H9 (cell line): ENCODE measurements at regions not wholly inside any gene's neighbourhood (a gene's known extent, or its start where the extent isn't known, plus 50 kb on each side); places are given as distances from the start of the nearest gene placed in this dataset.

Source experiments
- DNase-seq: peaks from one replicate; pipeline ENCODE4 v3.0.0-alpha.2; 2017
- H2AFZ ChIP-seq: one replicate; pipeline ENCODE4 v1.6.1; 2013; ENCODE audit warnings: mild to moderate bottlenecking, low read length, control low read depth, moderate library complexity
- H2AK5ac ChIP-seq: 2 replicates; pipeline ENCODE4 v1.6.1; 2013; ENCODE audit warnings: low read length, control low read depth, mixed read lengths; ENCODE audit not compliant: insufficient read length
- H2BK120ac ChIP-seq: one replicate; pipeline ENCODE4 v1.6.1; 2013; ENCODE audit warnings: low read depth, mild to moderate bottlenecking, low read length, control low read depth, inconsistent platforms; ENCODE audit not compliant: poor library complexity, severe bottlenecking
- H2BK12ac ChIP-seq: 2 replicates; pipeline ENCODE4 v1.6.1; 2013; ENCODE audit warnings: low read length, control low read depth, mixed read lengths, low read depth; ENCODE audit not compliant: insufficient read length
- H2BK15ac ChIP-seq: 2 replicates; pipeline ENCODE4 v1.6.1; 2013; ENCODE audit warnings: low read depth, low read length, control low read depth
- H2BK20ac ChIP-seq: one replicate; pipeline ENCODE4 v1.6.1; 2013; ENCODE audit warnings: low read depth, mild to moderate bottlenecking, low read length, control low read depth, inconsistent platforms; ENCODE audit not compliant: poor library complexity, severe bottlenecking
- H2BK5ac ChIP-seq: 2 replicates; pipeline ENCODE4 v1.6.1; 2013; ENCODE audit warnings: low read length, control low read depth, mixed read lengths; ENCODE audit not compliant: insufficient read length
- H3K14ac ChIP-seq: 2 replicates; pipeline ENCODE4 v1.6.1; 2013; ENCODE audit warnings: low read length, control low read depth; ENCODE audit not compliant: insufficient read depth
- H3K18ac ChIP-seq: 2 replicates; pipeline ENCODE4 v1.6.1; 2013; ENCODE audit warnings: low read depth, mild to moderate bottlenecking, mixed read lengths, low read length, control low read depth; ENCODE audit not compliant: insufficient read length
- H3K23ac ChIP-seq: 2 replicates; pipeline ENCODE4 v1.6.1; 2013; ENCODE audit warnings: low read length, control low read depth, mixed read lengths, low read depth; ENCODE audit not compliant: insufficient read length
- H3K23me2 ChIP-seq: 2 replicates; pipeline ENCODE4 v1.6.1; 2013; ENCODE audit warnings: low read depth, mild to moderate bottlenecking, mixed read lengths, low read length, control low read depth; ENCODE audit not compliant: insufficient read length, poor library complexity, severe bottlenecking
- H3K27ac ChIP-seq: 2 replicates; pipeline ENCODE4 v1.5.1; 2013; ENCODE audit warnings: low read length, control low read depth, mixed read lengths, low read depth; ENCODE audit not compliant: insufficient read length
- H3K27me3 ChIP-seq: 2 replicates; pipeline ENCODE4 v1.6.1; 2013; ENCODE audit warnings: low read length, control low read depth, inconsistent platforms; ENCODE audit not compliant: insufficient read depth
- H3K4ac ChIP-seq: 2 replicates; pipeline ENCODE4 v1.6.1; 2013; ENCODE audit warnings: low read depth, mild to moderate bottlenecking, control low read depth, inconsistent platforms, low read length, moderate library complexity
- H3K4me1 ChIP-seq: 2 replicates; pipeline ENCODE4 v1.6.1; 2013; ENCODE audit warnings: low read length, control low read depth, inconsistent platforms; ENCODE audit not compliant: insufficient read depth
- H3K4me2 ChIP-seq: 2 replicates; pipeline ENCODE4 v1.6.1; 2013; ENCODE audit warnings: low read length, control low read depth, mixed read lengths; ENCODE audit not compliant: insufficient read length, insufficient read depth
- H3K56ac ChIP-seq: 2 replicates; pipeline ENCODE4 v1.6.1; 2013; ENCODE audit warnings: low read depth, mild to moderate bottlenecking, mixed read lengths, low read length, control low read depth; ENCODE audit not compliant: insufficient read length
- H3K79me1 ChIP-seq: 2 replicates; pipeline ENCODE4 v1.6.1; 2013; ENCODE audit warnings: low read depth, mild to moderate bottlenecking, moderate library complexity, low read length, control low read depth, inconsistent platforms; ENCODE audit not compliant: insufficient read depth, poor library complexity, severe bottlenecking
- H3K79me2 ChIP-seq: 2 replicates; pipeline ENCODE4 v1.6.1; 2013; ENCODE audit warnings: low read length, control low read depth, inconsistent platforms; ENCODE audit not compliant: insufficient read depth
- H3K9ac ChIP-seq: 2 replicates; pipeline ENCODE4 v1.6.1; 2013; ENCODE audit warnings: low read length, control low read depth, mixed read lengths; ENCODE audit not compliant: insufficient read length; ENCODE audit errors: extremely low read depth
- H3K9me3 ChIP-seq: one replicate; pipeline ENCODE4 v1.6.1; 2013; ENCODE audit warnings: low read depth, low read length, inconsistent platforms; ENCODE audit not compliant: control insufficient read depth
- H3T11ph ChIP-seq: one replicate; pipeline ENCODE4 v1.6.1; 2013; ENCODE audit warnings: mild to moderate bottlenecking, low read length, control low read depth, inconsistent platforms
- H4K20me1 ChIP-seq: one replicate; pipeline ENCODE4 v1.6.1; 2013; ENCODE audit not compliant: control insufficient read depth, insufficient read length, insufficient read depth
- H4K5ac ChIP-seq: 2 replicates; pipeline ENCODE4 v1.6.1; 2013; ENCODE audit warnings: low read depth, mild to moderate bottlenecking, mixed read lengths, low read length, control low read depth; ENCODE audit not compliant: insufficient read length
- H4K8ac ChIP-seq: replicated peaks from 2 replicates; pipeline ENCODE4 v1.6.1; 2013; ENCODE audit warnings: low read length, control low read depth, mixed read lengths, low read depth; ENCODE audit not compliant: insufficient read length
- H4K91ac ChIP-seq: 2 replicates; pipeline ENCODE4 v1.6.1; 2013; ENCODE audit warnings: low read depth, mild to moderate bottlenecking, moderate library complexity, mixed read lengths, low read length, control low read depth; ENCODE audit not compliant: insufficient read length
- H3K27ac Mint-ChIP-seq, 3 experiments: 2 replicates in 2 of 3; 3 replicates in 1 of 3; pipeline ENCODE4 v1.8.0; 2020 to 2021; ENCODE audit warnings: mixed read lengths in 3 of 3, mild to moderate bottlenecking in 1 of 3, moderate library complexity in 1 of 3
- H3K27me3 Mint-ChIP-seq: 2 replicates; pipeline ENCODE4 v1.8.0; 2021; ENCODE audit warnings: low read depth, mild to moderate bottlenecking, moderate library complexity, mixed read lengths
- H3K36me3 Mint-ChIP-seq, 3 experiments: 2 replicates in 2 of 3; 3 replicates in 1 of 3; pipeline ENCODE4 v1.8.0; 2020 to 2021; ENCODE audit warnings: low read depth in 3 of 3, mixed read lengths in 3 of 3; ENCODE audit not compliant: insufficient read depth in 1 of 3
- H3K4me1 Mint-ChIP-seq, 2 experiments: 2 replicates each; pipeline ENCODE4 v1.8.0; 2020; ENCODE audit warnings: mixed read lengths in 2 of 2
- H3K4me3 Mint-ChIP-seq, 2 experiments: 2 replicates in 1 of 2; 3 replicates in 1 of 2; pipeline ENCODE4 v1.8.0; 2020 to 2021; ENCODE audit warnings: mild to moderate bottlenecking in 2 of 2, mixed read lengths in 2 of 2, moderate library complexity in 1 of 2
- H3K9me3 Mint-ChIP-seq, 2 experiments: 2 replicates in 1 of 2; 3 replicates in 1 of 2; pipeline ENCODE4 v1.8.0; 2020; ENCODE audit warnings: mild to moderate bottlenecking in 2 of 2, mixed read lengths in 2 of 2, moderate library complexity in 1 of 2
- CTCF ChIP-seq: fragments of 200-600 bp; sonication (generic); conservative IDR thresholded peaks from 3 replicates; pipeline ENCODE4 v1.8.0; 2021; ENCODE audit warnings: antibody characterized with exemption, mild to moderate bottlenecking

GRCh38 chr3:89740881-89741177 lies 633.4 kb downstream of the EPHA3 start:
- Histone ChIP-seq H2BK5ac (no peak overlapping the region), H3K4ac (no peak overlapping the region), H3K18ac (no peak overlapping the region), H4K20me1 (no peaks in the 10 kb centered on the region), H3K14ac (no peak overlapping the region), H3K27ac (no peak overlapping the region), H2AFZ (no peak overlapping the region), H3K56ac (no peak overlapping the region), H3K4me2 (no peak overlapping the region), H3K9me3 (no peaks in the 10 kb centered on the region), H2BK15ac (no peak overlapping the region), H3K23ac (no peak overlapping the region), H4K5ac (no peak overlapping the region), H3K79me1 (no peaks in the 10 kb centered on the region), H4K91ac (no peak overlapping the region), H3T11ph (no peak overlapping the region), H4K8ac (no peak overlapping the region), H3K27me3 (no peaks in the 10 kb centered on the region), H2BK120ac (no peak overlapping the region), H2AK5ac (no peak overlapping the region), H3K4me1 (no peaks in the 10 kb centered on the region; the same call in 1 of the 2 replicates), H3K79me2 (no peaks in the 10 kb centered on the region), H2BK20ac (no peak overlapping the region), H2BK12ac (no peak overlapping the region), H3K9ac (no peak overlapping the region), H3K23me2 (no peaks in the 10 kb centered on the region)
- H3K27me3 Mint-ChIP-seq, result no peaks in the 10 kb centered on the region
- no peaks in the 10 kb centered on the region for H3K36me3 Mint-ChIP-seq
- H3K4me3 Mint-ChIP-seq, result no peak overlapping the region
- no peak overlapping the region for H3K27ac Mint-ChIP-seq
- DNase-seq, result no peak
- TF ChIP-seq CTCF, result no peak
- peaks cover 2 to 4% of the 10 kb centered on the region in 2 experiments; a peak in 3 of 5 replicates for H3K9me3 Mint-ChIP-seq
- H3K4me1 Mint-ChIP-seq, result peaks cover 17% of the 10 kb centered on the region in 2 experiments
